ENCODE measurements at regions not wholly inside any gene's neighbourhood (a gene's known extent, or its start where the extent isn't known, plus 50 kb on each side); places are given as distances from the start of the nearest gene placed in this dataset.

DNA sequence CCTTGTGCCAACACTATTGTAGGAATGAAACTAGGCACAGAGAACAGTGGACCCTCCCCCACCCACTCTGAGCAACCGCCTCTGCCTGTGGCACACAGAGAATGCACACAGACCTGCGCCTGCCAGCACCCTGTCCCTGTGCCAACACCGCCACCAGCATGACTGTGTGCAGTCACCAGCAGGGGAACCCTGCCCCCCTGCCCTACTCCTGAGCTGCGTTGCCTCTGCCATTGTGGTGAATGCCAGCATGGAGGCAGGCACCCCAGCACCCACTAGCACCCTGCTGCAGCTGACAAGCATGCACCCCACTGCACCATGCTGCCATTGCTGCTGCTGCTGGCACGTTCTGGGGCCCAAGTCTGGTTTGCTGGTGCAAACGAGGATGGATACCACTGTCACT lies 94.4 kb upstream of the PRLR start:
- H3K4me3 Mint-ChIP-seq (ENCODE audit: low read depth): no peak overlapping the region
- H3K27me3 Mint-ChIP-seq: no peaks in the 10 kb centered on the region
- TF ChIP-seq, protein P1, sequence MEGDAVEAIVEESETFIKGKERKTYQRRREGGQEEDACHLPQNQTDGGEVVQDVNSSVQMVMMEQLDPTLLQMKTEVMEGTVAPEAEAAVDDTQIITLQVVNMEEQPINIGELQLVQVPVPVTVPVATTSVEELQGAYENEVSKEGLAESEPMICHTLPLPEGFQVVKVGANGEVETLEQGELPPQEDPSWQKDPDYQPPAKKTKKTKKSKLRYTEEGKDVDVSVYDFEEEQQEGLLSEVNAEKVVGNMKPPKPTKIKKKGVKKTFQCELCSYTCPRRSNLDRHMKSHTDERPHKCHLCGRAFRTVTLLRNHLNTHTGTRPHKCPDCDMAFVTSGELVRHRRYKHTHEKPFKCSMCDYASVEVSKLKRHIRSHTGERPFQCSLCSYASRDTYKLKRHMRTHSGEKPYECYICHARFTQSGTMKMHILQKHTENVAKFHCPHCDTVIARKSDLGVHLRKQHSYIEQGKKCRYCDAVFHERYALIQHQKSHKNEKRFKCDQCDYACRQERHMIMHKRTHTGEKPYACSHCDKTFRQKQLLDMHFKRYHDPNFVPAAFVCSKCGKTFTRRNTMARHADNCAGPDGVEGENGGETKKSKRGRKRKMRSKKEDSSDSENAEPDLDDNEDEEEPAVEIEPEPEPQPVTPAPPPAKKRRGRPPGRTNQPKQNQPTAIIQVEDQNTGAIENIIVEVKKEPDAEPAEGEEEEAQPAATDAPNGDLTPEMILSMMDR (IDR thresholded peaks at IDR 0.05; ENCODE audit: unreplicated experiment): no peak
- H3K27ac Mint-ChIP-seq: no peak overlapping the region
- H3K4me1 Mint-ChIP-seq (ENCODE audit: low read depth): no peaks in the 10 kb centered on the region
- no peaks in the 10 kb centered on the region for H3K36me3 Mint-ChIP-seq (ENCODE audit: insufficient read depth)
- no peak for DNase-seq (ENCODE audit: low spot score, unreplicated experiment)
- H3K9me3 Mint-ChIP-seq (ENCODE audit: low read depth): peaks cover 21% of the 10 kb centered on the region

DNA sequence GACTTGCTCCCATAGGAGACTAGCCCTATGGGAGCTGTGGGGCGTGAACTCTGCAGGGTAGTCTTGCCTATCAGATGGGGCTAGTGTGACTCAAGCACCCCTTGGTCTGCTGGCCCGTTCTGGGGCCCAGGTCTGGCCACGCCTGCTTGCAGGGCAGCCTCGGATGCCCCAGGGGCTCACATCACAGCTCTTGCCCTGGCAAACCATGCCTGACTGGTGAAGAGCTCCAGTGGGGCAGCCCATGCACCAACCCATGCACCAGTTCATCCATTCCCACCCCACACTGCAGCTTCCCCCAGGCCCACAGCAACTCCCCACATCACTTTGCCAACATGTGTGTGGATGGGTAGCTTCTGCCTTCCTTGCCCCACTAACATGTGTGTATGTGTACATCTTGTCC lies 93.9 kb upstream of the PRLR start:
- Mint-ChIP-seq H3K27me3 (no peaks in the 10 kb centered on the region), H3K27ac (no peak overlapping the region), H3K4me3 (ENCODE audit: low read depth) (no peak overlapping the region), H3K9me3 (ENCODE audit: low read depth) (peaks cover 21% of the 10 kb centered on the region), H3K4me1 (ENCODE audit: low read depth) (no peaks in the 10 kb centered on the region), H3K36me3 (ENCODE audit: insufficient read depth) (no peaks in the 10 kb centered on the region)
- TF ChIP-seq, protein P1 (IDR thresholded peaks at IDR 0.05; ENCODE audit: unreplicated experiment): no peak
- no peak for DNase-seq (ENCODE audit: low spot score, unreplicated experiment)

DNA sequence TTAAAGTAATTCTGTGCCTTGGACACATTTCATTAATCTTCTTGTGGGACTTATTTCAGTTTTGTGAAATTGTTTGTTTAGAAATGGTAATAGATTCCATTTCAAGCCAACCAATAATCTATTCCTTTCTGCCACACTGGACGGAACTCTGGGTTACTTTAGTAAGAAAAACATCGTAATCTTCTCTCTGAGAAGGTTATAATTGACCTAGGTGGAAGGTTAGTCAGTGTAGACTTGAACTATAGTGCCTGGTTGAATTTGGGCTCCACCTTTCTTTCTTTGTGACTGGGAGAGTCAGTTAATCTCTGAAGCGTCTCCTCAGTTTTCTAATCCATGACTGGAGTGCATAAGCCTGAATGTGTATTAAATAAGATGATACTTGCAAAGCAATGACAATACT lies 89.7 kb upstream of the PRLR start:
- Mint-ChIP-seq H3K4me1 (ENCODE audit: low read depth) (no peaks in the 10 kb centered on the region), H3K9me3 (ENCODE audit: low read depth) (no peaks in the 10 kb centered on the region), H3K27ac (no peak overlapping the region), H3K4me3 (ENCODE audit: low read depth) (no peak overlapping the region), H3K27me3 (no peaks in the 10 kb centered on the region), H3K36me3 (ENCODE audit: insufficient read depth) (no peaks in the 10 kb centered on the region)
- no peak for DNase-seq (ENCODE audit: low spot score, unreplicated experiment)
- TF ChIP-seq, protein P1 (IDR thresholded peaks at IDR 0.05; ENCODE audit: unreplicated experiment): no peak

DNA sequence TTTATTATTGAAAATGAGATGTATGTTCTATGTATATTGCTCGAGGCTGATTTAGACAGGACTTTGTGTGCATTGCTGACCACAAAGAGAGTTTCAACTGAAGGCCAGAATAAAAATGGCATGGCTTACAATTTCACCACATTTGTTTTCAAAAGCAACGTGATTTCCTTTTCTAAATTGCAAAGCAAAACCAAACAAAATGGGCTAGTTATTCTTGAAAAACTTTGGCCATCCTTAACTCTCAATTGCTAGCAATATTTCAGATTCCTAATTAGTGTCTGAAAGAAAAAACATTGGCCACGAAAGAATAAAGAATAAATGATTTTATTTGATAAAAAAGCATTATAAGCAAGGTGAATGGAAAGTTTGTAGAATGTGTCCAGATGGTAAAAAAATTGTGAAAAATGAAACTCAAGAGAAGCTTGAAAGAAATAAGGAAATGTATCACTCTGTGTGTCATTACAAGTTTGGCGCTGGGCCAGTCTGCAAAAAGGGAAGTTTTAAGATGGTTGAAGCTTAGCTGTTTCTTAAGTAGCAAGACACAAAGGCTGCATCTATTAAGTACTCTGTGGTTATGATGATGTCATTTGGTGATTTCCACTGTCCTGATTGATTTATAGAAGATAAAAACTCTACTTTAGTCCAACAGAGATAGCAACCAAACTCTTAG lies 89.2 kb upstream of the PRLR start:
- no peaks in the 10 kb centered on the region for H3K4me1 Mint-ChIP-seq (ENCODE audit: low read depth)
- no peak overlapping the region for H3K4me3 Mint-ChIP-seq (ENCODE audit: low read depth)
- no peaks in the 10 kb centered on the region for H3K9me3 Mint-ChIP-seq (ENCODE audit: low read depth)
- no peak overlapping the region for H3K27ac Mint-ChIP-seq
- H3K36me3 Mint-ChIP-seq (ENCODE audit: insufficient read depth): no peaks in the 10 kb centered on the region
- no peaks in the 10 kb centered on the region for H3K27me3 Mint-ChIP-seq
- DNase-seq (ENCODE audit: low spot score, unreplicated experiment): no peak
- TF ChIP-seq, protein P1 (IDR thresholded peaks at IDR 0.05; ENCODE audit: unreplicated experiment): no peak

DNA sequence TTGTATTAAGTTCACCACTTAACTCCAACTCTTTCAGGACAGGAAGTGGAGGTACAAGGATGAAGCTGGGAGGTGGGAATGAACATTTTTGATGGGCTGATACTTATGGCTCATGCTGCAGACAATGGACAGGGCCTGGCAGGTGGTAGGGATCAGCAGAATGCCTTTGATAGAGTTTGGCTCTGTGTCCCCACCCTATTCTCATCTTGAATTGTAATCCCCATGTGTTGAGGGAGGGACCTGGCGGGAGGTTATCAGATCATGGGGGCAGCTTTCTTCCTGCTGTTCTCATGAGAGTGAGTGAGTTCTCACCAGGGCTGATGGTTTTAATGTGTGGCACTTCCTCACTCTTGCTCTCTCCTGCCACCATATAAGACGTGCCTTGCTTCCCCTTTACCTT lies 87.3 kb upstream of the PRLR start:
- Mint-ChIP-seq H3K9me3 (ENCODE audit: low read depth) (no peaks in the 10 kb centered on the region), H3K27me3 (no peaks in the 10 kb centered on the region), H3K36me3 (ENCODE audit: insufficient read depth) (no peaks in the 10 kb centered on the region), H3K27ac (no peak overlapping the region), H3K4me1 (ENCODE audit: low read depth) (no peaks in the 10 kb centered on the region), H3K4me3 (ENCODE audit: low read depth) (no peak overlapping the region)
- no peak for DNase-seq (ENCODE audit: low spot score, unreplicated experiment)
- TF ChIP-seq, protein P1 (IDR thresholded peaks at IDR 0.05; ENCODE audit: unreplicated experiment): no peak
